ENCODE measurements at regions not wholly inside any gene's neighbourhood (a gene's known extent, or its start where the extent isn't known, plus 50 kb on each side); places are given as distances from the start of the nearest gene placed in this dataset.
"Not testable (repeated sequence)": the region's sequence is repeated elsewhere in the genome, so short reads cannot be mapped to it uniquely, and the experiment has no call there.

GRCh38 chr5:162209005-162209605 is 141.5 kb downstream of the GABRG2 start:
- no peak for DNase-seq

GRCh38 chr5:162214551-162214950 is 147.0 kb downstream of the GABRG2 start:
- DNase-seq, result no peak

GRCh38 chr5:162217037-162217436 is 149.5 kb downstream of the GABRG2 start:
- DNase-seq, result no peak

- DNase-seq, result no peak
These were observed 154.3 kb downstream of the GABRG2 start for GRCh38 chr5:162221910-162222309.

- DNase-seq, result no peak
These were observed 159.5 kb downstream of the GABRG2 start for GRCh38 chr5:162227075-162227474.

GRCh38 chr5:162230348-162230747 is 162.8 kb downstream of the GABRG2 start:
- no peak for DNase-seq

GRCh38 chr5:162231522-162231921 is 163.9 kb downstream of the GABRG2 start:
- no peak for DNase-seq

- no peak for DNase-seq
These were observed 173.2 kb downstream of the GABRG2 start for GRCh38 chr5:162240734-162241133.

- DNase-seq, result no peak
These were observed 174.8 kb downstream of the GABRG2 start for GRCh38 chr5:162242416-162242815.

- DNase-seq, result no peak
These were observed 176.1 kb downstream of the GABRG2 start for GRCh38 chr5:162243651-162244050.

- no peak for DNase-seq
These were observed 180.6 kb downstream of the GABRG2 start for GRCh38 chr5:162248107-162248713.

- no peak for DNase-seq
These were observed 189.1 kb downstream of the GABRG2 start for GRCh38 chr5:162256711-162257110.

- no peak for DNase-seq
These were observed 201.3 kb downstream of the GABRG2 start for GRCh38 chr5:162268694-162269481.

- no peak for DNase-seq
These were observed 204.8 kb downstream of the GABRG2 start for GRCh38 chr5:162272417-162272816.

GRCh38 chr5:162274679-162275078 is 207.1 kb downstream of the GABRG2 start:
- DNase-seq, result no peak

GRCh38 chr5:162275387-162275786 is 207.8 kb downstream of the GABRG2 start:
- not testable (repeated sequence) for DNase-seq

- DNase-seq, result no peak
These were observed 214.6 kb downstream of the GABRG2 start for GRCh38 chr5:162282191-162282590.

GRCh38 chr5:162283609-162284008 is 216.0 kb downstream of the GABRG2 start:
- no peak for DNase-seq

GRCh38 chr5:162288647-162289296 is 221.2 kb downstream of the GABRG2 start:
- DNase-seq, result no peak

- DNase-seq, result no peak
These were observed 221.9 kb downstream of the GABRG2 start for GRCh38 chr5:162289489-162289888.

GRCh38 chr5:162299793-162300192 is 232.2 kb downstream of the GABRG2 start:
- no peak for DNase-seq

GRCh38 chr5:162301356-162301755 is 233.8 kb downstream of the GABRG2 start:
- DNase-seq, result no peak

GRCh38 chr5:162323466-162323865 is 255.9 kb downstream of the GABRG2 start:
- no peak for DNase-seq

- no peak for DNase-seq
These were observed 256.8 kb downstream of the GABRG2 start for GRCh38 chr5:162324328-162324727.
